ENCODE measurements at regions not wholly inside any gene's neighbourhood (a gene's known extent, or its start where the extent isn't known, plus 50 kb on each side); places are given as distances from the start of the nearest gene placed in this dataset.

DNA sequence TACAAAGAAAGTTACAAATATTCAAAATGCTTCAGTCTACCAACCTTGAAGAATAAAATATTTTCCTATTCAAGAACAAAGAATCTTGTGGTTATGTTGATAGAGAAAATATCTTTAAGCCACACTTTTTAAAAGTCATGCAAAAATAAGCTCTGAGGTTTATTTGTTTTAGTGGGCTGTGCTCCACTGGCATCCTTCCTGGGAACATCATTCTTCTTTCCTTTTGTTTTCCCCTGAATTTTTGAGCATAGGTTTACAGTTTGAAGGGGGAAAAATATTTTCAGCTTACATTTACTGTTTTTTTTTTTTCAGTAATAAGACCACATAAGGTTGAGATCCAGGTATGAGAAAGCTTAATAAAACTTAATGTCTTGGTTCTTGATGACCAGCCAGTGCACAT is 72.0 kb upstream of the BACH2 start:
- DNase-seq (ENCODE audit: low read depth in 1 of 2, low spot score in 1 of 2) = no peak
- Histone ChIP-seq H3K27ac (replicated peaks) (no peak overlapping the region), H3K4me3 (replicated peaks; ENCODE audit: insufficient read depth, low read length) (no peak overlapping the region), H3K27me3 (ENCODE audit: insufficient read depth, poor library complexity, severe bottlenecking) (no peaks in the 10 kb centered on the region)
- TF ChIP-seq, protein P1, sequence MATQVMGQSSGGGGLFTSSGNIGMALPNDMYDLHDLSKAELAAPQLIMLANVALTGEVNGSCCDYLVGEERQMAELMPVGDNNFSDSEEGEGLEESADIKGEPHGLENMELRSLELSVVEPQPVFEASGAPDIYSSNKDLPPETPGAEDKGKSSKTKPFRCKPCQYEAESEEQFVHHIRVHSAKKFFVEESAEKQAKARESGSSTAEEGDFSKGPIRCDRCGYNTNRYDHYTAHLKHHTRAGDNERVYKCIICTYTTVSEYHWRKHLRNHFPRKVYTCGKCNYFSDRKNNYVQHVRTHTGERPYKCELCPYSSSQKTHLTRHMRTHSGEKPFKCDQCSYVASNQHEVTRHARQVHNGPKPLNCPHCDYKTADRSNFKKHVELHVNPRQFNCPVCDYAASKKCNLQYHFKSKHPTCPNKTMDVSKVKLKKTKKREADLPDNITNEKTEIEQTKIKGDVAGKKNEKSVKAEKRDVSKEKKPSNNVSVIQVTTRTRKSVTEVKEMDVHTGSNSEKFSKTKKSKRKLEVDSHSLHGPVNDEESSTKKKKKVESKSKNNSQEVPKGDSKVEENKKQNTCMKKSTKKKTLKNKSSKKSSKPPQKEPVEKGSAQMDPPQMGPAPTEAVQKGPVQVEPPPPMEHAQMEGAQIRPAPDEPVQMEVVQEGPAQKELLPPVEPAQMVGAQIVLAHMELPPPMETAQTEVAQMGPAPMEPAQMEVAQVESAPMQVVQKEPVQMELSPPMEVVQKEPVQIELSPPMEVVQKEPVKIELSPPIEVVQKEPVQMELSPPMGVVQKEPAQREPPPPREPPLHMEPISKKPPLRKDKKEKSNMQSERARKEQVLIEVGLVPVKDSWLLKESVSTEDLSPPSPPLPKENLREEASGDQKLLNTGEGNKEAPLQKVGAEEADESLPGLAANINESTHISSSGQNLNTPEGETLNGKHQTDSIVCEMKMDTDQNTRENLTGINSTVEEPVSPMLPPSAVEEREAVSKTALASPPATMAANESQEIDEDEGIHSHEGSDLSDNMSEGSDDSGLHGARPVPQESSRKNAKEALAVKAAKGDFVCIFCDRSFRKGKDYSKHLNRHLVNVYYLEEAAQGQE (IDR thresholded peaks at IDR 0.05; ENCODE audit: insufficient replicate concordance, low read depth) = no peak
- TF ChIP-seq, protein P2, sequence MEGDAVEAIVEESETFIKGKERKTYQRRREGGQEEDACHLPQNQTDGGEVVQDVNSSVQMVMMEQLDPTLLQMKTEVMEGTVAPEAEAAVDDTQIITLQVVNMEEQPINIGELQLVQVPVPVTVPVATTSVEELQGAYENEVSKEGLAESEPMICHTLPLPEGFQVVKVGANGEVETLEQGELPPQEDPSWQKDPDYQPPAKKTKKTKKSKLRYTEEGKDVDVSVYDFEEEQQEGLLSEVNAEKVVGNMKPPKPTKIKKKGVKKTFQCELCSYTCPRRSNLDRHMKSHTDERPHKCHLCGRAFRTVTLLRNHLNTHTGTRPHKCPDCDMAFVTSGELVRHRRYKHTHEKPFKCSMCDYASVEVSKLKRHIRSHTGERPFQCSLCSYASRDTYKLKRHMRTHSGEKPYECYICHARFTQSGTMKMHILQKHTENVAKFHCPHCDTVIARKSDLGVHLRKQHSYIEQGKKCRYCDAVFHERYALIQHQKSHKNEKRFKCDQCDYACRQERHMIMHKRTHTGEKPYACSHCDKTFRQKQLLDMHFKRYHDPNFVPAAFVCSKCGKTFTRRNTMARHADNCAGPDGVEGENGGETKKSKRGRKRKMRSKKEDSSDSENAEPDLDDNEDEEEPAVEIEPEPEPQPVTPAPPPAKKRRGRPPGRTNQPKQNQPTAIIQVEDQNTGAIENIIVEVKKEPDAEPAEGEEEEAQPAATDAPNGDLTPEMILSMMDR (IDR thresholded peaks at IDR 0.05; ENCODE audit: insufficient read depth, low read length) = no peak
- no peak for TF ChIP-seq SPI1 (IDR thresholded peaks at IDR 0.05; ENCODE audit: borderline replicate concordance, low read depth)
- no peak for TF ChIP-seq POLR2AphosphoS5 (IDR thresholded peaks at IDR 0.05; ENCODE audit: low read depth)
- no peak for TF ChIP-seq GABPA (IDR thresholded peaks at IDR 0.05; ENCODE audit: low read depth)

DNA sequence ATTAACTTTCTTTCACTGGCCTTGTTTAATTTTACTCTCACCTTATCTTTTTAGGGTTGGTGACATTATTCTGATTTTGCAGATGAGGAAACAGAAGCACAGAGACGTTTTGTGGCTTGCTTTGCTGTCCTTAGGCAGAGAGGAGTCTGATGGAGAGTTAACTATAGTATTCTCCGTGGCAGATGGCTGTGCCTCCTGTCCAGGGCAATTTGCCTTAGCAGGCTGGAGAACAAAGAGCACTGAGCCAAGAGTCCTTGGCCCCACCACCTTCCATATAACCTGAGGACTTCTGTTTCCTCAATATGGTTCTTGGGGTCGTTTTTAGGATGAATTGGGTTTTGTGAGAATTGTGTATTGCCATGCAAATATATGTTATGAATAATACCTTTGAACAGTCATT is 71.4 kb upstream of the BACH2 start:
- Histone ChIP-seq H3K27me3 (ENCODE audit: insufficient read depth, poor library complexity, severe bottlenecking) (no peaks in the 10 kb centered on the region), H3K4me3 (replicated peaks; ENCODE audit: insufficient read depth, low read length) (no peak overlapping the region), H3K27ac (replicated peaks) (no peak overlapping the region)
- no peak for TF ChIP-seq POLR2AphosphoS5 (IDR thresholded peaks at IDR 0.05; ENCODE audit: low read depth)
- TF ChIP-seq SPI1 (IDR thresholded peaks at IDR 0.05; ENCODE audit: borderline replicate concordance, low read depth) = no peak
- TF ChIP-seq, protein P2 (IDR thresholded peaks at IDR 0.05; ENCODE audit: insufficient read depth, low read length) = no peak
- TF ChIP-seq GABPA (IDR thresholded peaks at IDR 0.05; ENCODE audit: low read depth) = no peak
- TF ChIP-seq, protein P1 (IDR thresholded peaks at IDR 0.05; ENCODE audit: insufficient replicate concordance, low read depth) = no peak
- no peak for DNase-seq (ENCODE audit: low read depth in 1 of 2, low spot score in 1 of 2)

DNA sequence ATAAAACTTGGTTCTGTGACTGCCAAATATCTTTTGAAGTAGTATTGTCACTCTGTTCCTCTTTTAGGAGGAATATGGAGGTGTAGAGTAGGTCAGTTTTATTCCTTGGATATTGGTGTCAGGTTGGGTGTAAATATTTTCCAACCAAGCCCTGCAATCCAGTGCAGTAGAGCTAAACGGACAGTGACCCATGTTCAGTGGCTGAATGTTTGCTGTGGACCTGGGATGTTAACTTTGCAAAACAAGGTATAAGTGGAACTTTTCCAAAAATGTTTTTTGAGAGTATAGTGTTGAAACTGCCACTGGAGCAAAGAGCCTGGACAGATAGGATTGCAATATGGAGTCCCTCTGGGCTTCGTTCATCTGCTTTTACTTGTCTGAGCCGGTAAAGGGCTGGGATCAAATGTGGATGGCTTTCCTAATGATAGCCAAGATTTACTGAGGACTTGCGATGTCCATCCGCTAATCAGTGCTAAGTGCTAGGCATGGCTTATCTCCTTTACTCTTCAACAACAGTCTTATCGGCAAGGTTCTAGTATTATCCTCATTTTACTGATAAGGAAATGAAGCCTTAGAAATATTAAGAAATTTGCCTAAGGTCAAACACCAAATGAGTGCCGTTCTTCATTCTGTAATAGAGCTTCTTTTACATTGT is 69.0 kb upstream of the BACH2 start:
- Histone ChIP-seq H3K4me3 (replicated peaks; ENCODE audit: insufficient read depth, low read length) (no peak overlapping the region), H3K27me3 (ENCODE audit: insufficient read depth, poor library complexity, severe bottlenecking) (no peaks in the 10 kb centered on the region), H3K27ac (replicated peaks) (no peak overlapping the region)
- no peak for DNase-seq (ENCODE audit: low read depth in 1 of 2, low spot score in 1 of 2)
- TF ChIP-seq GABPA (IDR thresholded peaks at IDR 0.05; ENCODE audit: low read depth) (no peak), SPI1 (IDR thresholded peaks at IDR 0.05; ENCODE audit: borderline replicate concordance, low read depth) (no peak), POLR2AphosphoS5 (IDR thresholded peaks at IDR 0.05; ENCODE audit: low read depth) (no peak)
- TF ChIP-seq, protein P2 (IDR thresholded peaks at IDR 0.05; ENCODE audit: insufficient read depth, low read length) = no peak
- TF ChIP-seq, protein P1 (IDR thresholded peaks at IDR 0.05; ENCODE audit: insufficient replicate concordance, low read depth) = no peak
